PFSK-1 (cell line): ENCODE measurements at regions not wholly inside any gene's neighbourhood (a gene's known extent, or its start where the extent isn't known, plus 50 kb on each side); places are given as distances from the start of the nearest gene placed in this dataset.

Experiments
- FOXP2 ChIP-seq: optimal IDR thresholded peaks from 2 replicates; pipeline ENCODE3; 2011; ENCODE audit warnings: borderline replicate concordance, control low read depth, inconsistent platforms; ENCODE audit not compliant: insufficient read depth; ENCODE audit errors: extremely low read length, extremely low read depth
- POLR2AphosphoS5 ChIP-seq: IDR thresholded peaks from 2 replicates; pipeline ENCODE4 v1.6.1; 2012; ENCODE audit warnings: low read depth, mild to moderate bottlenecking, control low read depth, low read length, moderate library complexity
- SIN3A ChIP-seq: IDR thresholded peaks from 2 replicates; pipeline ENCODE4 v1.6.1; 2012; ENCODE audit warnings: mild to moderate bottlenecking, low read length, moderate library complexity, borderline replicate concordance; ENCODE audit not compliant: insufficient read depth
- TAF1 ChIP-seq: IDR thresholded peaks from 2 replicates; pipeline ENCODE4 v1.6.1; 2012; ENCODE audit warnings: low read length, control low read depth, borderline replicate concordance; ENCODE audit not compliant: insufficient read depth
- TF ChIP-seq, protein P1 (sequence below), 2 experiments: IDR thresholded peaks; 2 replicates each; pipeline versions ENCODE4 v1.6.1 to v1.8.0; 2011 to 2012; ENCODE audit warnings: low read depth in 2 of 2, low read length in 2 of 2, control low read depth in 1 of 2, inconsistent platforms in 1 of 2, mild to moderate bottlenecking in 1 of 2, moderate library complexity in 1 of 2; ENCODE audit not compliant: insufficient read depth in 1 of 2

DNA sequence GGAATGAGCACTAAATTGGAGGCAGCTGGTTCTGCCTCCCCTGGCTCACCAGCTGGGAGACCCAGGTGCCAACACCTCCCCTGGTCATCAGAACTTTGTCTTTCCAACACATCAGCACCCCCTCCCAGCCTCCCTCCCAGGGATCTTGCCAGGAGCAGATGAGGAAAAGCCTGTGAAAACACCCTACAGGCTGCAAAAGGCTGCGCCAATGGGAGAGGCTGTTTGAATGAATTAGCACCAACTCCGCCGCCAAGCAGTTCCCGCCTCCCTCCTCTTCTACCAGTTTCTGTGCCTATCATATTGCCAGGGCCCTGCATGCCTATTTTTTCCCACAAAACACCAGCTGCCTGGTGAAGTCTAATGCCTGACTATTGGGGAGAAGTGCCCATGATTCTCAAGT, 137.0 kb downstream of the AIPL1 start:
- TF ChIP-seq, protein P1, sequence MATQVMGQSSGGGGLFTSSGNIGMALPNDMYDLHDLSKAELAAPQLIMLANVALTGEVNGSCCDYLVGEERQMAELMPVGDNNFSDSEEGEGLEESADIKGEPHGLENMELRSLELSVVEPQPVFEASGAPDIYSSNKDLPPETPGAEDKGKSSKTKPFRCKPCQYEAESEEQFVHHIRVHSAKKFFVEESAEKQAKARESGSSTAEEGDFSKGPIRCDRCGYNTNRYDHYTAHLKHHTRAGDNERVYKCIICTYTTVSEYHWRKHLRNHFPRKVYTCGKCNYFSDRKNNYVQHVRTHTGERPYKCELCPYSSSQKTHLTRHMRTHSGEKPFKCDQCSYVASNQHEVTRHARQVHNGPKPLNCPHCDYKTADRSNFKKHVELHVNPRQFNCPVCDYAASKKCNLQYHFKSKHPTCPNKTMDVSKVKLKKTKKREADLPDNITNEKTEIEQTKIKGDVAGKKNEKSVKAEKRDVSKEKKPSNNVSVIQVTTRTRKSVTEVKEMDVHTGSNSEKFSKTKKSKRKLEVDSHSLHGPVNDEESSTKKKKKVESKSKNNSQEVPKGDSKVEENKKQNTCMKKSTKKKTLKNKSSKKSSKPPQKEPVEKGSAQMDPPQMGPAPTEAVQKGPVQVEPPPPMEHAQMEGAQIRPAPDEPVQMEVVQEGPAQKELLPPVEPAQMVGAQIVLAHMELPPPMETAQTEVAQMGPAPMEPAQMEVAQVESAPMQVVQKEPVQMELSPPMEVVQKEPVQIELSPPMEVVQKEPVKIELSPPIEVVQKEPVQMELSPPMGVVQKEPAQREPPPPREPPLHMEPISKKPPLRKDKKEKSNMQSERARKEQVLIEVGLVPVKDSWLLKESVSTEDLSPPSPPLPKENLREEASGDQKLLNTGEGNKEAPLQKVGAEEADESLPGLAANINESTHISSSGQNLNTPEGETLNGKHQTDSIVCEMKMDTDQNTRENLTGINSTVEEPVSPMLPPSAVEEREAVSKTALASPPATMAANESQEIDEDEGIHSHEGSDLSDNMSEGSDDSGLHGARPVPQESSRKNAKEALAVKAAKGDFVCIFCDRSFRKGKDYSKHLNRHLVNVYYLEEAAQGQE (IDR thresholded peaks at IDR 0.05; ENCODE audit: insufficient read depth in 1 of 2, low read depth in 2 of 2, low read length in 2 of 2): no peak
- TF ChIP-seq SIN3A: no peak
- TF ChIP-seq POLR2AphosphoS5: no peak
- no peak for TF ChIP-seq TAF1
- no peak for TF ChIP-seq FOXP2
